Body of pancreas (tissue), 4 donors: ENCODE measurements at regions not wholly inside any gene's neighbourhood (a gene's known extent, or its start where the extent isn't known, plus 50 kb on each side); places are given as distances from the start of the nearest gene placed in this dataset.

Experiments
- CTCF ChIP-seq, 7 experiments: fragments of 450-650 bp in 4 of 7; fragments of 200-600 bp in 3 of 7; sonication (generic) in 3 of 7; IDR thresholded peaks; one replicate each; pipeline ENCODE4 v1.5.1; 2016 to 2019; ENCODE audit warnings: antibody characterized with exemption in 7 of 7
- POLR2A ChIP-seq, 3 donors: fragments of 450-650 bp; IDR thresholded peaks; one replicate each; pipeline ENCODE4 v1.6.1; 2016; ENCODE audit warnings: antibody characterized with exemption in 3 of 3, mild to moderate bottlenecking in 2 of 3

- TF ChIP-seq CTCF (IDR thresholded peaks at IDR 0.05), result no peak
- TF ChIP-seq POLR2A (IDR thresholded peaks at IDR 0.05), result no peak
Measured at GRCh38 chr4:41334182-41334581, 77.5 kb downstream of the UCHL1 start.
